Stimulated activated CD4-positive, alpha-beta T cell treated with anti-CD3 and anti-CD28 coated beads, TNF-alpha, amount 100 ng/mL, for 48 hours (primary cell): ENCODE measurements at regions not wholly inside any gene's neighbourhood (a gene's known extent, or its start where the extent isn't known, plus 50 kb on each side); places are given as distances from the start of the nearest gene placed in this dataset.

Experiments
- DNase-seq, 3 donors: peaks; one replicate each; pipeline ENCODE4 v3.0.0-alpha.2; 2020; ENCODE audit warnings: low read depth in 3 of 3

DNA sequence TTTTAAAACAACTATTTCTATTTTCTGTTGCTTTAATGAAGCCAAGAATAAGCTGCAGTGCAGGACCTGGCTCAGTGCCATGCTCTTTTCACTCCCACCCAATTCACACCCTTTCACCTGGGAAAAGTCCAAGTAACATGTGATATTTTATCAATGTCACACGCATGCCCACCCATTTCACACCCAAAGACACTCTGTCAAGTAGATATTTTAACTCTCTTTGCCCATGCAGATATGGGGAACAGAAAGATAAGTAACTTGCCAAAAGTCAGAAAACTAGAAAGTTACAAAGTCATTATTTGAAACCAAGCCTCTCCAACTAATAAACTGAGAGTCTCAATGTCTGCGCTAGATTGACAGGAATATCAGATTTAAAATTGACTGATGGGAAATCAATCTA is 706.7 kb upstream of the PHF14 start:
- no peak for DNase-seq

DNA sequence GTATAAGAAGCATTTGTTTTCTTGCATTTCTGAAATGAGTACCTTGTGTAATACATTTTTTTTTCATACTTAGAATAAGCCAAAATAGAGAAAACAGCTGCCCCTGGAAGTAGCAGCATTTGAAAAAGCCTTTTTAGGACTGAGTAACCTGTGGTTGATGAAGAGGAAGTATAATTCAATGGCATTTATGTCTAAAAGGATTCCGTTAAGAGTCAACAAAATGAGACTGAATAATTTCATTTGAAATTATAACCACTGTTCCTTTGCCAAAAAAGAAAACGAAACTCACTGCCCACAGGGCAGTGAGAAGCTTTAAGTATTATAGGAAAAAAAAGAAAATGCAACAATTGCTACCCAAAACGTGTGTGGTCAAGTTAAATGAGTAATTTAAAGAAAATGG is 705.6 kb upstream of the PHF14 start:
- no peak for DNase-seq

DNA sequence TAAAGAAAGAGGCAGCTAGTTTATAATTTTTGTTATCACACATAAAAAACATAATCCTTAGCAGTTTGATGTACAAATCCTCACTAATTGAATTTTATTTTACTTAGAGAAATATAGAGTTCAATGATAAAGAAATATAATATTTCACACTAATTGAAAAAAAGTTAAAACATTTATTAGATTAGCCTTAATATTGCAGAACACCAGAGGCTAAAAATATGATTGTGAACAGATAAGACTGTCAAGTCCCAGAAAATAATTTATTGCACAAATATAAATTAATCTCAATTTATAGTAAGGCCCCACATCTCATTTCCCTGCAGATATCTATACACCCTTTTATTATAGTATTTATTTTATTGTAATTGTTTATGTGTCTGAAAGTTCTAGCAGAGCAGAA is 690.8 kb upstream of the PHF14 start:
- DNase-seq, result no peak

DNA sequence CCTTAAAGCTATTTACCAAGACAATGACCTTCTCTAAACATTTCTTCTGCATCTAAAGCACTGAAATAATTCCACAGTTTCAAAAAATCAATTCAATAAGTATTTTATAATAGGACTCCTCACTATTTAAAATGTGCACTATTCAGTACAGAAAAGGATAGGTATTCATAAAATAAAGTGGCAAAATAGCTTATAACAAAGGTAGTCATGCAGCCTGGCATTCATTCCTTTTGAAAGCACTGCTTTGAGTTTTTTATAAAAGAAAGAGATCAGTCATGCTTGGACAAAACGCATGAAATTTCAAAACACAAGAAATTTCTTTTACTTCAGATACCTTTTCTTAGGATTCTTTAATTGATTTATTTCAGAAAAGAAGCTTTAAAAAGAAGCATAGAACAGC is 689.7 kb upstream of the PHF14 start:
- no peak for DNase-seq

DNA sequence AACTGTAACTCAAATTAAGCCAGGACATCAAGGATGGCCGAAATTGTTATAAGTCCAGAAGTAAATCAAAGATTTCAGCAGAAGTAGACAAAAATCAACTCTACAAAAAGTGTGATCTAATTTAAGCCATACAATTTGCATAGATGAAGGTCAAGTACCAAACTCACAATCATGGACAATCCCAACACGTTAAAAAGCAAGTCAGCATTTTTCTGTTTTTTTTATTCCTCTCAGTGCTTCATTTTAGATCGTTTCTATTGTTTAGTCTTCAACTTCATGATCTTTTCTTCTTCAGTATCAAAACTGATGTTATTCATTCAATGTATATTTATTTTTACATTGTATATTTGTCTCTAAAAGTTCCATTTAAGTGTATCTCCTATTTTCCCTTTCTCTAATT is 674.3 kb upstream of the PHF14 start:
- no peak for DNase-seq

DNA sequence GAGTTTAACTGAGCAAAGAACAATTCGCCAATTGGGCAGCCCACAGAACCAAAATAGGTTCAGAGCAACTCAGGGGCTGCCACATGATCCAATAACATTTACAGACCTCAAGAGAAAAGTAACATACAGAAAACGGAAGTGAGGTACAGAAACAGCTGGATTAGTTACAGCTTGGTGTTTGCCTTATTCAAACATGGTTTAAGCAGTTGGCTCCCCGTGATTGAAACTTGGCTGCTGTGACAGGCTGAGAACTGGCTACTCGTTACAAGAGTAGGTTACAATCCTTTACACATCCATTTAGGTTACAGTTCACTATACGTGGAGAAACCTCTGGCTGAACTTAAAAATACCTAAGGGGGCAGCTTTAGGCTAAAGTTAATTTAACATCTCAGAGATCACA is 673.1 kb upstream of the PHF14 start:
- no peak for DNase-seq

DNA sequence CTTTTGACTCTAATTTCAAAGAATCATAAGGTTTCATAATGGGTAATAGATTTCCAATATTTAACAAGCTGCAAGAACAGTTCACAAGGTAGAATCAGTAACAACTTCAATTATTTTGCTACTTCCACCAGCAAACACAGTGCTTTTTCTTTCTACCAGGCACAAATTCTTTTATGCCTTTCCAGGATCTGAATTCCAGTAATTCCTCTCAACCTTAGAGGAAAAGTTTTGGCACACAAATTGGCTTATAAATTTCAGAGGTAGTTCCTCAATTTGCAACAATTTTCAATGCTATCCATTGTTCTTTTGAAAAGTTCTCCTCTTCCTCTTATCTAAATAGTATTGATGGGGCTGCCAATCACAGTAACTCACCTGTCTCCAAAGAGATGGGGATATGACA is 665.4 kb upstream of the PHF14 start:
- no peak for DNase-seq

DNA sequence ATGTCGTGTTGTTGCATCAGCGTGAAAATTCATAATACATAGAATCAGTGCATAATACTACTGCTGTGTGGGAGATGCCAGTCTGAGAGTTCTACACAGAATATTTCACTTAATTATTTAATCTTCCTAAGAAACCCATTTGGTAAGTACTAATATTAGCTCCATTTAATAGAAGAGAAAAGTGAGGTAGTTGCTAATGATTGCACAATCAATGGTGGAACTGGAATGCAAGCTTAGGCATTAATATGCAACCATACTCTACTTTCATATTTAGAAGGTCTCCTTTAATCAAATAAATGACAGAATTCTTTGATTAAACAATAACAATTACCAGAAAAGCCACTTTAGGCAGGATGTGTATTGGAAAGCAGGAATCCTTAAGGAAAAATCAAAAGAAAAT is 660.7 kb upstream of the PHF14 start:
- DNase-seq, result no peak

DNA sequence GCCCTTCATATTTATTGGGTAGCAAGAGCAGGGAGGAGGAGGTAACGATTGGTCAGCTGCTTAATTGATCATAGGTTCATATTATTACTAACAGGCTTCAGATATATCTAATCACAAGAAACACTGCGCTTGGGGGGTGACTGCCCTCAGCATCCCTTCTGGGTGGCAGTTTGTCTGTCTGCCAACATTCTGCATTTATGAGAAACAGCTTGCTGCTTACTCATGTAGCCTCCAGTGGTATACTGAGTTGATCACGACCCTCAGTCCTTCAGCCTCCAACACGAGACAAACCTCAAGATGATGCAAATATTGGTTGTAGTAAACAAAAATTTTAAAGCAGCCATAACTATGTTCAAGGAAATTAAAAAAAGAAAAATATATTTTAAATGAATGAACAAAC is 657.8 kb upstream of the PHF14 start:
- no peak for DNase-seq

DNA sequence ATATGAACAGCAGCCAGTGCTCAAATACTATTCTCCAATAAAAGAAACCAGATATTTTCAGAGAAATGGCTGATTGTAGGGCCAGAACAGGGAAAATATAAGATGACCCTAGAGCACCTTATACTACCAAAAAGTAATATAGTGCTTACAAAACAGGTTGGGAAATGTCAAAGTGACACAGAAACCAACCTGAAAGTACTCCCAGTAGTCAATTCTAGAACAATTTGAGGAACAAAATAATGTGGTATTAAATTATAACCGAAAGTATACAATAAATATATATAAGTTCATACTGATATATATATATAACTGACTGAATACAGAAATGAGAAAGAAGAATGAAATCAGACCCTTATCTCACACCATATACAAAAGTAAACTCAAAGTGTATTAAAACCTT is 657.2 kb upstream of the PHF14 start:
- no peak for DNase-seq

DNA sequence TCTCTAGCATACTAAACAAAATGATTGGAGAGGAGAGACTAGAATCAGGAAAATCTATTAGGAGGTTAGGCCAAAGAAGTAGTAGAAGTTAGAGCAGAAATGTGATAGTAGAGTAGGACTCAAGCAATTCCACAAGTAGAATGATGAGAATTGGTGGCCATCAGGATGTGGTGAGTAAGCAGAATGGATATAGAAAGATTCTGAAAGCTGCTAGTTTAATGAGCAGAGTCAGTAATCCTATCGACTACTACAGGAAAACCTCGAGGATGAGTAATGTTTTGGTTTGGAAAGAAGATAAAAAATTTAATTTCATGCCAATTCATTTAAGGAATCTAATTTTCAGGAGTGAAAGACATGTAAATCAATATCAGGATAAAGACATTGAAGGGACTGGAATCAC is 648.3 kb upstream of the PHF14 start:
- DNase-seq, result no peak

DNA sequence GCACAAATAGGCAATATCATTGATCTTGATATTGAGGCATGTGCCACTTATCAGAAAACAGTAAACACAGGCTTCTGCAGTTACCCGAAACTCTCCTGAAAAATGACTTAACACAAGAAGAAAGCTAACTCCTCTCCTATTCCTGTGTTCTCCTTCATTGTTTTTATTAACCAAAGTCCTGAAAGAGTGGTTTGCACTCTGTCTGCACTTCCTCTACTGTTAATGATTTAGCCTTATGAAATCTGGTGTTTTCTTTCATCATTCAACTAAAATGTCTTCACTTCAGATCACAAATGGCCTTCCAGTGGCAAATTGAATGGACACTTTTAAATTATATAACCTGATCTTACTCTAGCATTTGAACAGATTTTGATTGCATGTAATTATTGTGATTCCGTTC is 630.6 kb upstream of the PHF14 start:
- DNase-seq, result no peak

DNA sequence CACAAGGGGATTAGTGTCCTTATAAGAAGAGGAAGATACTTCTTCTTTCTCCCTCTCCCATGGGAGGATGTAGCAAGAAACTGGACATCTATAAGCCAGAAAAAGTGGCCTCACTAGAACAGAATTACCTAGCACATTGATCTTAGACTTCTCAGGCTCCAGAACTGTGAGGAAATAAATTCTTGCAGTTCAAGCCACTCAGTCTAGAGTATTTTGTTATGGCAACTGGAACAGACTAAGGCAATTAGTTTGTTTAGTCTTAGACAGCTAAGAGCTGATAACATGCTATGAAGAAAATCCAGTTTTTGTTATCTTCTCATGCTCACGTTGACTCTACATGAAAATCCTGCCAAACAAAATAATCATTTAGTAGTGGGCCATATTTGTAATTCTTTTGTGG is 627.6 kb upstream of the PHF14 start:
- no peak for DNase-seq

DNA sequence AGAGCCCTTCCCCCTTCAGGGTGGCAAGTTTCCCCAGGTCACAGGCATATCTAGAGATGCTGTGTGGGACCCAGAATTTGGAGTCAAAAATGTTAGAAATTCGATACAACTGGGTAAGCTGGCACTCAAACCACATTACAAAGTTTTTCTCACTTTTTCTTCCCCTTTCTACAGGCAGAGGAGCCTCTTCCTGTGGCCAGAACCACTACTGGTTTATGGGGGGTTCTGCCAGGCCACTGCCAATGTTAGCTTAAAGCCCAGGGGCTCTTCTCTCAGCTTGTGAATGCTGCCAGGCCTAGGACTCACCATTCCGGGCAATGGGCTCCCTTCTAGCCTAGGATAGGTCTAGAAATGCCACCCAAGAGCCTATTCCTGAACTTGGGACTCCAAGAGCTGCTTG is 617.9 kb upstream of the PHF14 start:
- DNase-seq, result no peak

DNA sequence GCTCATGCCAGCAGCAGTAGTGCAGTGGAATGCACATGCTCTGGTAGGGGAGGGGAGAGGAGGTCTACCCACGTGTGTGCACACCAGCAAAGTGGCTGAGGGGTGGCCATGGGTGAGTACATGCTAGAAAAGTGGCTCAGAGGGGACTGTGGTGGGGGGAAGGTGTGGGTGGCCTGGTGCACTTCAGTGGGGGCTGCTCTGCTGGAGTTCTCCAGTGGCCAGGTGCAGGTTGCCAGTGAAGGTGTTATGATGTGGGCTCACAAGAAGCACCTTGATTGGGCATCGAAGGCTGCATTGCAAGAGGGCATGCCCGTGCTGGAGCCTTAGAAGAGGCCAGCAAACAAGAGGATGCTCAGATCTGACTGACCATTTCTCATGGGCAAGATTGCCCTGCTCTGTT is 613.6 kb upstream of the PHF14 start:
- no peak for DNase-seq

DNA sequence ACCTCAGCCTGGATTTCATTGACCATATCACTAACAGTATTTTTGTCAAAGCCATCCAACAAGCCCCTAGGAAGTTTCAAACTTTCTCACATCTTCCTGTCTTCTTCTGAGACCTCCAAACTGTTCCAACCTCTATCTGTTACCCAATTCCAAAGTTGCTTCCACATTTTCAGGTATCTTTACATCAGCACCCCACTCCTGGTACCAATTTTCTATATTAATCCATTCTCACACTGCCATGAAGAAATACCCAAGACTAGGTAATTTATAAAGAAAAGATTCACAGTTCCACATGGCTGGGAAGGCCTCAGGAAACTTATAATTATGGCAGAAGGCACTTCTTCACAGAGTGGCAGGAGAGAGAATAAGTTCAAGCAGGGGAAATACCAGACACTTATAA is 571.9 kb upstream of the PHF14 start:
- DNase-seq, result no peak

DNA sequence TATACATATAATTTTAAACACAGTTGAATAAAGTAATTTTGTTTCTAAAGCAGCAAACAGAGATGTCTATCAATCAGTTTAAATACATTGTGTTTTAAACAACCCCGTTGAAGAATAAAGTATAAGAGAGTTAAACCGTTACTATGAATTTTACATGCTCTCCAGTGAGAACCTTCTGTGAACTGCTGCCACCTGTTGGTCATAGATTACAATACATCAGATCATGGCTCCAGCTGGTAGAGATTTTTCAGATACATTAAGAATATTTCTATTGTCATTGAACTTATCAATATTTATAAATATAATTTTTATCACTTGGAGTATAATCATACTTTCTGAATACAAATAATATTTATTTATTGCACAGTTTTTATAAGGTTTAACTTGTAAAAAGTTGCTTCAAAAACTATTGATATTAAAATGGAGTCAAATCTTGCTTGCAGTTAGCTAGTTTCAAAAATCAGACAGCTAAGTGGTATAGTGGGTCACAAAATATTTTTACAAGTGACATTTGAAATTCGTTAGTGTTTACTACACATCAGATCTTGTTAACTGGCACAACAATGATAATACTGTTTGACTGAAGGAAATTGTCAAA is 561.2 kb upstream of the PHF14 start:
- DNase-seq, result no peak

DNA sequence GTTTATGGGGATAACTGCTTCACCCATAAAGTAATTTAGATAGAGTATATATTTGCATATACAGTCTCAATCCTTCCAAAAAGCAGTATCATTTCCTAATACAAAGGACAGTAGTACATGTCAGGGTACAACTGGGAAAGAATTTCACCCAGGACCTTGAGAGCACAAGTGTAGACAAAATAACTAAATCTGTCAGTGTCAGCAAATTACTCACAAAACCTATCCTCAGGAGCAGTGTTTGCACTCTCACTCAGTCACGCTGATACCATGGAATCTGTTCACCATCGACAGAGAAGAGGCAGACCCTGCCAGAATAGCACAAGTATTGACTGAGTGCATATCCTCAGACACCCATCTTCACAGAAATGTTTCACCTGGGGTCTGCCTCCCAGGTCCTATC is 554.7 kb upstream of the PHF14 start:
- DNase-seq, result no peak

DNA sequence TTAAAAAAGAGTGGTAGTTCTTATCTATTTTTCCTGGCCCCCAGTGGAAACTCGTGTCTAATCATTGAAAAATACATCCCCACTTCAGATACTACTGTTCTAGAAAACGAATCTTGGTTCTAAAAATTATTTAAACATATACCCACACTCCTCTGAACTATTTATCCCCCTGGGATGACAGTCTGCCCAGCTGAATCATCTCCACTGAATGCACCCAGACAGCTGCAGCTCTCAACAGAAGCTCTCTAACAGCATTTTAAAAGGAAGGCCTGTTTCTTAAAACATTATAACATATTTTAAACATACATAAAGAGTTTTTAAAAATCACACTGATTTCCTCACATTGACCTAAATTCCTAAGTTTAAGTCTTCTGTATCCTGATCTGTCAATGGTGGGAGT is 544.6 kb upstream of the PHF14 start:
- no peak for DNase-seq

DNA sequence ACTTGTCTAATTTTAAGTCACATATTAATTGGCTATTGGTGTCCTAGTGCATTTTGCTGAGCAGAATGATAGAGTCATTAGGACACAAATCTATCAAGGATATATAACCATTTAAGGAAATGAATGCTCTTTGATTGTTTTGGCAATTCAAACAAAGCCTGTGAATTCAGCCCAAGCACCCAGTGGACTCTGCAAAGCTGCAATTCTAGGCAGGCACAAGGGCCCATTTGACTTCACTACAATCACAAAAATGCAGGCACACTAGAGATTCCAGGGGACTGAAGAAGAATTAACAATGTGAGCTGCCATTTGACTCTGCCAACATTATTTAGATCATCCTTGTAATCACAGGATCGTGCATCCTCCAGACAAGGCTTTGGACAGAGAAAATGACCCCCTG is 544.2 kb upstream of the PHF14 start:
- DNase-seq, result no peak

DNA sequence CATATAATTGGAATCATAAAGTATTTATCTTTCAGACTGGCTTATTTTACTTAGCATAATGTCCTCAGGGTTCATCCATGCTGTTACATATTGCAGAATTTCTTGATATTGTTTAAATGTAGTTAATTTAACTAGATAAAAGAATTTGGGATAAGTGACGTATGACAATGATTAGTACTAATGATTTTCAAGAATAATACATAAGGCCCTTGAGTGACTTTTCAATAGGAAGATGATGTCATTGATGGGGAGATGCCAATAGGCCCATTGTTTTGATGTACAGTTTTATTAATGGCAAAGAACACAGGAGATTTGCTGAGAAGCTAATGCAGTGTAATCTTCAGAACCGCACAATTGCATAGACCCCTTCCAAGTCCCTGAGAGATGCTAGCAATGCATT is 537.4 kb upstream of the PHF14 start:
- DNase-seq, result no peak

DNA sequence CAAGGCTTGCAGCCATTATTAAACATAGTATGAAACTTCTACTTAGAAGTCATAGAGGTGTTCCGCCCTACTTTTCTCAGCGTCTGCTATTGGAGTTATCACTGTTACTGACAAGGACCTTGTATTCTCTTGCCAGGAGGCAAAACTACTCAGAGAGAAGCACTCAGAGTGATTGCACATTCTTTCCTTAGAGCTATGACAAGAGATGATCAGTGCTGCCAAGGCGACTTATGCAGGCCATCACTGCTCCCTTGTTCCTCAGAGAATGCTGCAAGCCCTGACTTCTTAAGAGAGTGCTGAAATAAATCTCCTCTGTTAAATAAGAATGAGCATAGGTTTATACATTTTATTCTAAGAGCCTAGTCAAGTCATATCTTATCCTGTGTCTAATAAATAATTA is 534.6 kb upstream of the PHF14 start:
- no peak for DNase-seq

DNA sequence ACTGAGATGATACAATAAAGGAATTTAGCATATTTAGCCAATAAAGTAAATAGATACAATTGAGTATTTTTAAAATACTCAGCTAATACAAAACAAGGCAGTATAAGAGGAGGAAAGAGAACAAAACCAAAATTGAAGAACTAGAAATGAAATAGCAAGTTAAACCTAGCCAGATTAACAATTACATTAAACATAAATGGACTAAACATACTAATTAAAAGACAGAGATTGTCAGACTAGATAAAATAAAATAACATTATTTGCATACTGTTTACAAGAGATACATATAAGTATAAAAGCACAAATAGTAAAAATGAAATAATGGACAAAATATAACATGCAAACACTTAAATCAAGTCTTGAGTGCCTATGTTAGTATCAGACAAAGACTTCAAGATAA is 517.7 kb upstream of the PHF14 start:
- DNase-seq, result no peak

DNA sequence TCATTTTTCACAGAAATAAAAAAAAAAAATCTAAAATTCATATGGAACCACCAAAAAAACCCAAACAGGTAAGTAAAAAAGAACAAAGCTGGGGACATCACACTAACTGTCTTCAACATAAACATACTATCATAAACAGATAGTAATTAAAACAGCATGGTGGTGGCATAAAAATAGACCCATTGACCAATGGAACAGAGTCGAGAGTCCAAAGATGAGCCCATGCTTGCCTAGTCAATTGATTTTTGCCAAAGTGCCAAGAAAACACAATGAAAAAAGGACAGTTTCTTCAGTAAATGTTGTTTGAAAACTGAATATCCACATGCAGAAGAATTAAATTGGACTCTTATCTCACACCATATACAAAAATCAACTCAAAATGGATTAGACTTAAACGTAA is 513.2 kb upstream of the PHF14 start:
- no peak for DNase-seq

DNA sequence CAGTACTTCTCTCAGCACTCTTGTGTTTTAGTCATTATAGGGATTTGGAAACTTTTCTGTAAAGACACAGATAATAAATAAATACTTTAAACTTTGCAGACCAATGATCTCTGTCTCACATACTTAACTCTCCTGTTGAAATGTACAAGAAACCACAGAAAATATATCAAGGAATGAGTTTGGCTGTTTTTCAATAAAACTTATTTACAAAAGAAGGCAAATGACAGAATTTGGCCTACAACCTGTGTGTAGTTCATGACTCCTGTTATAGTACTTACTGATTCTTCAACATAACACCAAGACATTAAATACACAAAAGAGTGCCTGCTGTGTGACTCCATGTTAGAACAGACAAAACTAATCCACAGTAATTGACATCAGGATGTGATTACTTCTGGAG is 510.0 kb upstream of the PHF14 start:
- no peak for DNase-seq
